Activated CD4-positive, CD25-positive, alpha-beta regulatory T cell (primary cell): ENCODE measurements at regions not wholly inside any gene's neighbourhood (a gene's known extent, or its start where the extent isn't known, plus 50 kb on each side); places are given as distances from the start of the nearest gene placed in this dataset.

Experiments used
- DNase-seq, 4 experiments: peaks; one replicate each; lab custom pipeline; 2025; lab: John Stamatoyannopoulos, UW

DNA sequence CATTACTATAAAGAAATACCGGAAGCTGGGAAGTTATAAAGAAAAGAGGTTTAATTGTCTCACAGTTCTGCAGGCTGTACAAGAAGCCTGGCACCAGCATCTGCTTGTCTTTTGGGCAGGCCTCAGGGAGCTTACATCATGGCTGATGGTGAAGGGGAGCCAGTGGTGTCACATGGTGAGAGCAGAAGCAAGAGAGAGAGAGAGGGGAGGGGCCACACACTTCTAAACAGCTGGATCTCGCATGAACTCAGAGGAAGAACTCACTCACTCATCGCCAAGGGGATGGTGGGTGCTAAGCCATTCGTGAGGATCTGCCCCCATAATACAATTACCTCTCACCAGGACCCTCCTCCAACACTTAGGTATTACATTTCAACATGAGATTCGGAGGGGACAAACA lies 51.8 kb upstream of the ANKRD34C start:
- no peak for DNase-seq

DNA sequence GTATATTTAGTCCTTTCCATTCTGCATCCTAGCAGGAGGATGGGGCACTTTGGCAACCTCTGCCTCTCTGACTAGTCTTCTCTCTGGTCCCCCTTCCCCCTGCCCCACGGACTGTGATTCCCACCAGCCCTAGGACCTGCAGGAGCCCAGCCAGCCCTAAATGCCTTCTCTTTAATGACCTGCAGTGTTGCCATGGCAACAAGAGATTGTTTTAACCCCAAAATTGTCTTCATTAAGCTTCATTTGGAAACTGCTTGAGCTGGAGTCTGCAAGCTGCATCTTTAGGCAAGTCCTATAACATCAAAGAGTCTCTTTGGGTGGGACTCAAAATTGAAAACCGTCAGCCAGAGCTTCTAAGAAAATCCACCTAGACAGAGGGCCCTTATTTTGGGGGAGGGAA lies 59.7 kb upstream of the ANKRD34C start:
- no peak for DNase-seq

DNA sequence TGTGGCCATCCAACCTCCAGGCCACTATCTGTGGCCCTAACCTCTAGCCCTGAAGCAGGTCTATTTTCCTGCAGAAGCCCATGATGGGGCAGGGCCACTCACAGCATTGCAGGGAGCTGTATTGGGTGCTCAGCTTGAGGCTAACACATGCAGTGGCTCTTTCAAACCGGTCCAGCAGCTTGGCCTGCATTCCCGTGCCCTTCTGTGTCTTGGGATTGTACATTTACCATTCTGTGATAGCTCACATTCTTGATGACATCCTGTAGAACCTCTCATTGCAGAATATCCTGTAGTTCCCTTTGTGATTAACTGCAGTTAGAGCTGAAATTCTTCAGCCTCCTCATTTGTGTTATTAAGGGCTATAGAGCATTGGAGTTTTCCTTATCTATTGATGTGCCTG lies 60.8 kb upstream of the ANKRD34C start:
- no peak for DNase-seq

DNA sequence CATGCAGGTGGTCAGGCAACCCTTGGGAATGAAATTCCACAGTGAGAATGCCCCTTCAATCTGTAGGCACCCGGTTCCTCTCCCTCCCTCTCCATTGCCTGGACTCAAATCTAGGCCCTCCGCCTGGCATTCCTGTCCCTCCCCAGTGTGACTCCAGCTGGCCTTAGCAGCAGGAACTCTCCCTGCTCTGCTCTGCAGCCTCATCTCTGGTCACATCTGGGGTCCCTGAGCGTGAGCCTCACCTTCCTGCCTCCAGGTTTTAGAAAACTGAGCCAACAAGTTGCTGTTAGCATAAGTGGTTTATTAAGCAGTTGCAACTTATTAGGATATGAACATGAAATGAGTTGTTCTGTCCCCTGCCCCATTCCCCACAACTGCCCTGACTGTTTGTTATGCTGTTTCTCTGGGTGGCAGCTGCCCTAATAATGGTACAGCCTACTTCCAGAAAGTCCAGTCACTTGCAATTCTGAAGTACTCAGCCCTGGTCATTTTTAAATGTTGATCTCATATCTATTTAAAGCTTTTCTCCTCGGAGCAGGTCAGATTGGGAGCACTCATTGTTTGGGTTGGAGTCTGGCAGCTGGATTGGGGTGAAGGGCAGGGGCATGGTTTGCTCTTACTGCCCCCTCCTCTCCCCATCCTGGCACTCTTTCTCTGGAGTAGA lies 63.0 kb upstream of the ANKRD34C start:
- no peak for DNase-seq

DNA sequence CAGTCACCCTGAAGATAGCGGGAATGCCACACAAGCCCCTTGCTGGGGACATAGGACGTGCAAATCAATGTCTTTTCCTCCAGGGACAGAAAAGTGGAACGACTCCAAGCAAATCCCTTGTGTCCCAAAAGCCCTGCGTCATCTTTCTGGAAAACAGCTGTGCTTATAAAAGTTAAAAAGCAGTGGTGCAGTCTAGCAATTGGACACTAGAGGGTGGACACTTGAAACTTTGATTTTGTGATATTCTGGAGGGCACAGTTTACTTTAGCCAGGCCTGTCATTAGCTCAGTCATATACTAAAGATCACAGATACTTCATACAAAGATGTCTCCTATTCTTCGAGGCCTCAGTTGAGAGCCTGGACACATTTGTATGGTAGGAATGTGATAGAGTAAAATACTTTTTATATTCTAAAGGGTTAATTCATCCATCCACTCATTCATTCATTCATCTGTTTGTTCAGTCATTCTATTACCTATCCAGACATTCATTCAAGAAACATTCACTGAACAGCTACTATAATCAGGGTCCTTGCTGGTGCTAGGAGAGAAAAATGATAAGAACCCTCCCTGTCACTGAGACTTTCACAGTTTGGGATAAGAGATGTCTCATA lies 63.8 kb upstream of the ANKRD34C start:
- DNase-seq, result no peak

DNA sequence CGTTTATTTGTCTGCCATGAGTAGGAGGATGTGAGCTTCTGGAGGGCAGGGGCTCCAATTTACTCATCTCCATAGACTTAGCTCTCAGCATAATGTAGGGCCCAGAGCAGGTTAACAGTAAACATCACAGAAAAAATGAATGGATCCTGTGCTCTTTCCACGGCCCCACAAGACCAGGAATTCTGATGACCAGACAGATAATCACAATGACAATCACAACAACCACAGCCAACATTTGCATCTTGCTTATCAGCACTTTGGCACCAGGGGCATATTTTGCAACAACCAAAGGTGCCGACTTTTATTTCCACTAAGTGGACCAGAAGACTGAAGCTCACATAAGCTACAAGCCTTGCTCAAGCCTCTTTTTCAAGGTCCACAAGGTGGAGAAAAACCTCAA lies 68.9 kb upstream of the ANKRD34C start:
- no peak for DNase-seq

DNA sequence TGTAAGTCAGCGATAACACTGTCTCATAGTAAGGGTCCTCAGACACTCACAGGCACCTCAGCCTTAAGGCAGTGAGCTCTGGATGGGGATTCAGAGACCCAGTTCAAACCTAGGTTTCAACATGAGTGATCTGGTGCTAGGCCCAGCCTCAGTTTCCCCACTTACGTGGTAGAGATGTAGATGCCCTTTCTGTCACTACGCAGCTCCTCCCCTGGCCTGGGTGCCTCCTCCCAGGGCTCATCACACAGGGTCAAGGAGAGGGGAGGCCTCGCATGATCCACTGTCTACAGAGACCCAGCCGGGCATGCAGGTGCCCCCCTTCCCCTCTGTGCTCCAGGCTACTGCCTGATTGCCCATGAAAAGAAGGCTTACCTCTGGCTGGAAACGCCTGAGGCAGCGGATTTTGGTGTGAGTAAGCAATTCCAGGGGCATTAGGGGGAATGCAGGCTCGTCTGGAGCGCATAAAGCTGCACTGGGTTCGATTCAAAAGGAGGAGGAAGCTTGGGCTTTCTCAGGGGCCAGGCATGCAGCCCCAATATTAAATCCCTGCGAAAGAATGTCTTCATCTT lies 69.8 kb upstream of the ANKRD34C start:
- no peak for DNase-seq

DNA sequence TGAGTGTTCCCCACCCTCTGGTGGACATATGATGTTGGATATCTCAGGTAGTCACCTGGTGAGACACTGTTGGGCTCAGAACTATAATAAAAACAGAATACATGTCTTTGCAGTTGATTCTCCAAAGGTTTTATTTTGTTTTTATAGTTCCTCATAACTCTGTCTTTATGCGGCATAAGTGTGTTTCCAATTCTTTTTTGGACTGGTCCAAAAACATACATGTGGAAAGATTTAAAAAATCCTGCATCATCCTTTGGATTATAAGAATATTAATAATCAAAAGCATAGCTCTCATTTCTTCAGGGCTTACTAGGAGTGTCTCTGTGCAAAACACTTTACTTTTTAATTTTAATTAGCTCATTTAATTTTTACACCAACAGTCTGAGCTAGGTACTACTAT lies 71.0 kb upstream of the ANKRD34C start:
- no peak for DNase-seq

DNA sequence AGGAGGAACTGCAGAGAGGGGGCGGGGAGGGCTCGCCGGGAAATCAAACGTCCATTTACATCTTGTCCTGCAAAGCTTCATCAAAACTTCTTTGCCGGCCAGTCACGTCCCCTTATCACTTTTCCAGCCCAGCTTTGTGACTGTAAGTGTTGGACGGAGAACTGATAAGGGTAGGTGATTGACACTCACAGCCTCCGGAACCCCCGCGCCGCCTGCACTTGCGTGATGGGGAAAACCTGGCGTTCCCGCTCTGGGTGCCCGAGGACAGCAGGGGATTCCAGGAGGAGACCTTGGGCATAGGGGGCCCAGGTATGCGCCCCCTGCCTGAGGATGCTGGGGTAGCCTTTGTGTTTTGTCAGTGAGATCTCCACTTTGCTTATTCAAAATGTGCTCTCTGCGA lies 72.8 kb upstream of the ANKRD34C start:
- DNase-seq, result no peak

DNA sequence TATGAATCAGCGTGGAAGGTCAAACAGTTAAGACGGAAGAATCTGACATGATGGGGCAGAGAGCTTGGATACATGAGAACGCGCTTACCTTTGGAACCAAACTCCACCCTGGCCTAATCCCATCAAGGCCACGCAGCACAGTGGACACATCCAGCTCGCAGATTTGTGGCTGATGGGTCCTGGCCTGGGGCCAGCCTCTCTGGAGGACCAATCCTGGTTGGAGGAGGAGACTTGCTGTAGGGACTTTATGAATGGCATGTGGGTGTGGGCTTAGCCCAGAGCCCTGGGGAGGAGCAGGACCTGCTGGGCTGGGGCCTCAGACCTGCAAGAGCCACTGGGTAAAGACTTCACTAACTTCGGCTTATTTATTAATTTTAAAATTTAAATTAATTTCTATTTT lies 73.4 kb upstream of the ANKRD34C start:
- no peak for DNase-seq

DNA sequence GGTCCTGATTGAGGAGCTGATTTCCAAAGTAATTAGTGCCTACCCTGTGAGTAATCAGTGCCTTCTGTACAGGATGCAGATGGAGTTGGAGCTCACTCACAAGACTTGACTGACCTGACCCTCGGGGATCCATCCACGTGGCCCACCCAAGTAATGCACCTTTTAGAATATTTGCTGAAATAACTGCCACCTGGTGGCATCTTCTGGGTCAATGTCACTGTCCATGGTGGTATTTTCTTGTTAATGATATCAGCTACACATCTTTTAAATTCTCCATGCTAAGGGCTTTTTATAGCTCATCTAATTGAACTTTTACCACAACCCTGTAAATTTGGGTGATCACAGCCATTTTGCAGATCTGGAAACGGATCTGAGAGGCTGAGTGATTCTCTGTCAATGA lies 74.3 kb upstream of the ANKRD34C start:
- no peak for DNase-seq

DNA sequence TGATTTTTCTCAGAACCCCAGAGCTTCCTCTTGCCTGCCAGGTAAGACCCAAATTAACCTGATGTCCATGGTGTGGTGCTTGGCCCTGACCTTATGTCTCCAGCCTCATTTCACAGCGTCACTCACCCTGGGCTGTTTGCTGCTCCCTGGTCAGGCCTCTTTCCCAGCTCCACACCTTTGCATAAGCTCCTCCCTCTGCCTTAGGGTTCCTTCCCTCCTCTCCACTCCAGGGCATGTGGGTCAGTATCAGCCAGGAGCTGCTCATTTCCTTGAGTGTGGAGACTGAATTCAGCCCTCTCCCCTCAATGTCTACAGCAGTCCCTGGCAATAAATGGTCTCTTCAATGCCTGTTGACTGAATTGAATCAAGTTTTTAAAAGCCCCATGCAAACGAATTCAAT lies 75.6 kb upstream of the ANKRD34C start:
- DNase-seq, result no peak

DNA sequence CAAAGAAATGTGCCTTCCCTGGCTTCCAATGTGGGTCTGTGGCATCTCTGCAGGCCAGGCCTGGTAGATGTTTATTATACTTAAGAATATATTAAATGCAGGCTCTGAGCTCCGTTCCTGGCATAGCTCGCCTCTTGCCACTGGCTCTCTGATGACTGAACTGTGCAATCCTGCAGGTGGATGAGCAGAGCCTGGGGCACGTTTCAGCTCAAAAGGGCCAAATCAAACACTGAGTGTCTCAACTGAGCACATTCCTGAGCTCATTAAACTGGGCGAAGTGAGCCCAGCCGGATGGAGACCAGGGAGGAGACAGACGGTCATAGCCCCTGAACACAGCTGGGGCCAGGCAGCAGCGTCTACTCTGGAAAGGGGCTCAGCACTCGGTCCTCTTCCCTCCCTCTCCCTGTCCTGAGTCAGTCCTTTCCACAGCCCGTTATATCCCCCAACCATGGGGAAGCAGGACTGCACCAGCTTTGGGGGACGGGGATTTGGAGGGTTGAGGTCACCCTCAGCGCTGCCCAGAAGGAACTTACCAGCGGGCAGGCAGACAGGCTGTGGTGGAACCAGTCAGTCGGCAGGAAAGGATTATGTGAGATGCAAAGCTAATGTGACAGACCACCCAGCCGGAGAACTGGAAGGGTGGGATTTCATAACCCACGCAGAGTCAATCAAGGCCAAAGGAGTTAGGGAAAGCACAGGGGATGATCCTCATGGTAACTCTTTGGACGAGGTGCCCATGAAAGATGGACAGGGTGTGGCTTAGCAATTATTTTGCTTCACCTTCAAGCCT lies 77.4 kb upstream of the ANKRD34C start:
- DNase-seq, result no peak

DNA sequence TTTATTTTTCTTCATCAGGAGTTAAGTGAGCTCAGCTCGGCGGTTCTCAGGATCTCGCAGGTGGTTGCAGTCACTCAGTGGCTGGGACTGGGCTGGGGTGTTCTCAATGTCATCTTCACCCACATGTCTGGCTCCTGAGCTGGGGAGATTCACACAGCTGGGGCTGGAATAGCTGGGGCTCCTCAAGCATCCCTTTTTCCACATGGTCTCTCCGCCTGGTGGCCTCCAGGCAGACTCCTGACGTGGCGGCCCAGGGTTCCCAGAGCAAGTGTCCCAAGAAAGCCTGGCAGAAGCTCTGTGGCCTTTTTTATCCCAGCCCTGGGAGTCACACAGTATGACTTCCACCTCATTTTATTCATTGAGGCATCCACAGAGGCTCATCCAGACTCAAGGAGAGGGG lies 84.1 kb upstream of the ANKRD34C start:
- DNase-seq, result no peak

DNA sequence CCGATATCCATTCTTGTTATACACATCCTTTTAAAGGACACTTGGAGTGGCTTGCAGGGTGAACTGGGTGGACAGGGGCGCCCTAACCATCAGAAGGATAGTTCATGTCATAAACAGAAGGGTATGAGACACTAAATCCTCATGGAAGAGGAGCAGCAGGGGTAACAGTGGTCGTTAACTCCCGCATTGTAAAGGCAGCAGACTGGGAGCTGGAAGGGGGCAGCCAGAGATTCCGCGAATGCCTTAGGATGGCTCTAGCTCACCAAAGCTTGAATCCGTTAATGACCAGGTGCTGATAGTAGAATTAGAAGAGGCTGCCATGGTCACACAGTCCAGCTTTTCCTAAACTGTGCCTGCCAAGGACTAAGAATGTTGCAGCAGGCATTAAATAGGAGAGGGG lies 85.2 kb upstream of the ANKRD34C start:
- DNase-seq, result no peak

DNA sequence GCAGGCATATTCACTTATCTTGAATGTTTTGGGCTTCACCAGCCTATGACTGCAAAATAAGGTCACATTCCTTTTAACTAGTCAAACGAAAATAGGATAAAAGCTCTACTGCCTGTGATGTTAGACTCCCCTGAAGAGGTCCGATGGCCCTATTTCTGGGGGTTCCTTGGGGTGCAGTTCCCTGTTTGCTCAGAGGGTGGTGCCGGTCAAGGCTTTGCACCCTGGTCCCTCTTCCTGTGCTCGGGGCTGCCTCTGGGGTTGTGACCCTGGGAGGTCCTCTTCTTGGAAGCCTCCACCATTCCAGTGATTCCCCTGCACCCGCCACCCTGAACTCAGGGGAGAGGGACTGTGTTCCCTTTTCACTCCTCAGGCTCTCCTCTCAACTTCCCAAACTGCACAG lies 86.7 kb upstream of the ANKRD34C start:
- no peak for DNase-seq

DNA sequence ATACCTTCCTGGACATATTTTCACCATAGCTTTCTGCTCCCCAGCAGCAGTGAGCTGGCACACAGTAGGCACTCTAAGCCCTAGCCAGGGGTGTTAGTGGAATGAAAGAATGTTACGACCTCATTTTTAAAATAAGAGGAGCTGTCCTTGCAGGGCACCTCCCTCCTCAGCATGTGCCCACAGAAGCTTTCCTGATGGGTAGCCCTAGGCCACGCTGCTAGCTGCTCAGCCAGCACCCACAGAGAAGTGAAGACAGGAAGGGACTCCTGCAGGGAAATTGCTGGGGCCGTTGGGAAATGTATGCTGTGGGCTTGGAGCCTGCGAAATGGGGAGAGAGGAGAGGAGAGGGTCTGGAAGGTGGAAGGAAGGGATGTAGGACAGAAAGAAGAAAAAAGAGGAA lies 87.3 kb upstream of the ANKRD34C start:
- no peak for DNase-seq

DNA sequence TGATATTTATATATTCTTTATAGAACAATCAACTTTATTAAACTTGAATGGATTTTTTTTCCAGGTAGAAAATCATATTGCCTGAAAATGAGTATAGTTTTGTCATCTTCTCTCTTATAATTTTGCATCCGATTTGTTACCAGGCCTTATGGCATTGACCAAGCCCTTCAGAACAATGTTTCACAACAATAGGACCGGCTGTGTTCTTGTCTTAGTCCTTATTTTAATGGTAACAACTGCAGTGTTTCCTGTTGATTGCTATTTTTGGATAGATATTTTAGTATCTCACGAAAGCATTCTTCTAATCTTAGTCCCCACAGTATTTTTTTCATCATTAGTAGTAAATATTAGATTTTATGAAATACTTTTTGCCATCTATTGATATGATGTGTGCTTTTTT lies 88.1 kb upstream of the ANKRD34C start:
- no peak for DNase-seq

DNA sequence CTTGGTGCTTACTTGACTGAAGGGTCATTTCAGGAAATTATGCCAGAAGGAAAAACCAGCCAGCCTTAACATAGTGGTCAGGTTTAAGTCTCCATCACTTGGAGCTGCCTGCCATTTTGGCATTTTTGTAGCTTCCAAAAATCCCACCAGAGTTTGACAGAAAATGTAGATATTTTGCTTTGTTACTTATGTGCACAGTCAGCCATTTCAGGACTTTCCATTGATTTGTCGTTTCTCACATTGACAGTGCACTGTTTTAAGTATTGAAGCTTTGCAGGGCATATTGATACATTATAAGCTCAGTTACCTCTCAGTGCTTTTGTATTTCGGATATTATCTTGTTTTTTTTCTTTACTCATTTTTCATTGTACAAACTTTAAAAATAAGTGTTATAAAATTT lies 89.0 kb upstream of the ANKRD34C start:
- DNase-seq, result no peak

DNA sequence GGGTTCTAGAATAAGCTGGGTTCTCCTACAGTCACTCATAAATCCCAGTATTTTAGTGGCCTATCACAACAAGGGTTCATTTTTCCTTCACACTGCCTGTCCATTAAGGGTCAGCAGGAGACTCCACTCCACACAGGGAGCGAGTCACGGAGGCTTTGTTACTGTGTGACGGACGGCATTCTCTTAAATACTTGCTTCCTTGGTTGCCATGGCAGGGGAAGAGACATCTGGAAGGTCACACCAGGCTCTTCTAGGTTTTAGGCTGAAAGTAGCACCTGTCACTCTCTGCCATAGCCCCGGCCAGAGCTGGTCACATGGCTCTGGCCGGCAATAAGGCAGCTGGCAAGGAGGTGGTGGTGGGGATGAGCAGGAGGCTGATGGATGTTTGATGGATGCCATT lies 89.4 kb upstream of the ANKRD34C start:
- no peak for DNase-seq

DNA sequence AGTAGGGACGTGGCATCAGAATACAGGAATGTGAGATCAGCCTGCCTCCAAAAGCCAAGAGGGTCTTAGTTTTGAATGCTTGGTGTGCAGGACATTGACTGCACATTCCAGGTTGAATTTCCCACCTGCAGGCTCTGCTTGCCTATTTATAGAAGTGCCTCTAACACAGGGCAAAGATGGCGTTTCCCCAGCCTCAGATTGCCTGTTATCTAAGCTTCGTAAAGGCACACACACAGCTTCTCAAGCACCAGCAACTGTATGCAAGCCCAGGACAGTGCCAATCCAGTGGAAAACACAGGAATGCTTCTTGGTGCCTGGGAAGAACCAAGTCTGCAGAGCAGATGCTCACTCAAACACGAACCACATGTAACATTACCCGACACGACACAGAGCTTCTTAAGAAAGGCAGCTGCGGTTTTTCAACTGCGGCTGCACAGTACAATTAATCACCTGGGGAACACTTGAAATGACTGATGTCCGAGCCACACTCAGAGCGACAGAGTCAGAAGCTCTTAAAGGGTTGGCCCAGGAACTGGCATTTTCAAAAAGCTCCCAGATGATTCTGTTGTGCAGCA lies 90.0 kb upstream of the ANKRD34C start:
- DNase-seq, result no peak

DNA sequence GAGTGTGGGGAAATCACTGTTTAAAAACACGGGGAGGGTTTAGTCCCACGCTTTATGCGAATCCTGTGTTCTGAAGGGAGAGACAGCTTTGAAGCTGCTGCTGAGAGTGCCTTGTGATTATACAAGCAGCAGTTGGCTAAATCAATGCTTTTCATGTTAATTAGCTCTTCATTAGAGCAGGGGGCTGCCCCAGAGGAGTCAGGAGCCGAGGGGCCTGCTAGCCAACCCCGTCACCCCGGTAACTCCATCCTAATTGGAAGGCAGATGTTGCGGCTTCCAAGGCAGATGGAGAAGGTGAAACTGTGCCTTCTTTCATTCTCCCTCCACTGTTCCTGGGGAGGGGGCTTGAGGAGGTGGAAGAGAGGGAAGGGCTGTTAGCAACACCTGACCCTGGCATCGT lies 92.4 kb upstream of the ANKRD34C start:
- DNase-seq, result no peak

DNA sequence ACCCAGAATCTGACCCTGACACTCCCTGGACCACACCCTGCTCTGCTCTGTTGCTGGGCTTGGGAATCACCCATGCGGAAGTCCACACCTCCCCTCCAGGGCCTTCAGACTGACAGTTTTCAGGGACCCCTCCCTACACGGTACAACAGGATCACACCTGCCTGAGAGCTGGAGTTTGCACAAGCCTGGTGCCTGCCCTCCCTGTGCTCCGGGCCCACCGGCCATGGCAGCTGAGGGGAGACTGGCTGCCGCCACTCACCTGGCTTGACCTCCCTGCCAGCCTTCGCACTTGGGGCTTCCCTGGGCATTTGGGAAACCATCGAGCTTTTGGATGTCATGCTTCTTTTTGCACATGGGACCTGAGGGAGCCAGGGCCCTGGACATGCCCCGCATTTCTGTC lies 95.9 kb upstream of the ANKRD34C start:
- DNase-seq, result no peak
